ENCODE measurements at regions not wholly inside any gene's neighbourhood (a gene's known extent, or its start where the extent isn't known, plus 50 kb on each side); places are given as distances from the start of the nearest gene placed in this dataset.

DNA sequence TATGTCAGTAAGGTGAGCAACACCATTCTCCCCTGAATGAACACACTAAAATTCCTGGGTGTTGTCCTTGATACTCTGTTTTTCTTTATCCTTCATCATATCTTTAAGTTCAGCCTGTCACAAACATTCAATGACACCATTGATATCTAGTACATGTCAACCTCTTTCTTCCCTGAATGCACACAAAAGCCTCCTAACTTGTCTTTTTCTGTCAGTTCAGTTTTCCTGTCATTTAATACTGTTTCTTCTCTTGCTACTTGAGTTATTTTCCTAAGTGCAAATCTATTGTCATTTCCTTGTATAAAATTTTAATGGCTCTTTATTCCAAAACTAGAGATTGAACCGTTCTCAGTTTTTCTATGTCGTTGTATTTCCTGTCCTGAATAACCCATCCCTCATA lies 1107.6 kb upstream of the SLC39A10 start:
- Histone ChIP-seq H3F3A (ENCODE audit: insufficient read depth, low read depth) (no peaks in the 10 kb centered on the region), H3K4me3 (no peak overlapping the region), H3K36me3 (ENCODE audit: low read depth) (no peaks in the 10 kb centered on the region), H3K27ac (no peak overlapping the region), H3K79me2 (ENCODE audit: low read depth) (no peaks in the 10 kb centered on the region), H4K20me1 (ENCODE audit: insufficient read depth) (no peaks in the 10 kb centered on the region), H3K4me1 (replicated peaks; ENCODE audit: insufficient read depth) (no peaks in the 10 kb centered on the region), H3K9me3 (ENCODE audit: insufficient read depth, low read depth) (no peaks in the 10 kb centered on the region), H3K27me3 (ENCODE audit: insufficient read depth, low read depth) (no peaks in the 10 kb centered on the region), H2AFZ (no peak overlapping the region), H3K9me2 (ENCODE audit: insufficient read depth) (no peaks in the 10 kb centered on the region), H3K4me2 (no peak overlapping the region)
- BruUV-seq (replicated peaks), result no TSS peak
- DNase-seq, result no peak
- TF ChIP-seq, protein P1, sequence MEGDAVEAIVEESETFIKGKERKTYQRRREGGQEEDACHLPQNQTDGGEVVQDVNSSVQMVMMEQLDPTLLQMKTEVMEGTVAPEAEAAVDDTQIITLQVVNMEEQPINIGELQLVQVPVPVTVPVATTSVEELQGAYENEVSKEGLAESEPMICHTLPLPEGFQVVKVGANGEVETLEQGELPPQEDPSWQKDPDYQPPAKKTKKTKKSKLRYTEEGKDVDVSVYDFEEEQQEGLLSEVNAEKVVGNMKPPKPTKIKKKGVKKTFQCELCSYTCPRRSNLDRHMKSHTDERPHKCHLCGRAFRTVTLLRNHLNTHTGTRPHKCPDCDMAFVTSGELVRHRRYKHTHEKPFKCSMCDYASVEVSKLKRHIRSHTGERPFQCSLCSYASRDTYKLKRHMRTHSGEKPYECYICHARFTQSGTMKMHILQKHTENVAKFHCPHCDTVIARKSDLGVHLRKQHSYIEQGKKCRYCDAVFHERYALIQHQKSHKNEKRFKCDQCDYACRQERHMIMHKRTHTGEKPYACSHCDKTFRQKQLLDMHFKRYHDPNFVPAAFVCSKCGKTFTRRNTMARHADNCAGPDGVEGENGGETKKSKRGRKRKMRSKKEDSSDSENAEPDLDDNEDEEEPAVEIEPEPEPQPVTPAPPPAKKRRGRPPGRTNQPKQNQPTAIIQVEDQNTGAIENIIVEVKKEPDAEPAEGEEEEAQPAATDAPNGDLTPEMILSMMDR (conservative IDR thresholded peaks at IDR 0.05), result no peak
- no peak for TF ChIP-seq EZH2 (IDR thresholded peaks at IDR 0.05; ENCODE audit: low read depth)
- CTCF ChIA-PET, result no interaction called here
- POLR2A ChIA-PET (ENCODE audit: unreplicated experiment), result no interaction called here
- intact Hi-C loops (cut with micrococcal nuclease; ENCODE audit: unreplicated experiment), result loop anchor here (5.0 kb wide), 1 partner anchor 318 kb away; no protein-coding TSS in a partner anchor

DNA sequence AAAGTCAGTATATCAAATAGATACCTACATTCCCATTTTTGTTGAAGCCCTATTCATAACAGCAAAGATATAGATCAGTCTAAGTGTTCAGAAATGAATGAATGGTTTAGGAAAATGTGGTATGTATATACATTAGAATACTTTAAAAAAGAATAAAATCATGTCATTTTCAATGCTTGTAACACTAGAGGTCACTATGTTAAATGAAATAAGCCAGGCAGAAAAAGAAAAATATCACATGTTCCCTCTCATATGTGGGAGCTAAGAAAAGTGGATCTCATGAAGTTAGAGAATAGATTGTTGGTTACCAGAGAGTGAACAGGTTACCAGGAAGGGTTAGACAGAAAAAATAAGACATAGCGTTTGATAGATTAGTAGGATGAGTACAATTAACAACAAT lies 1111.0 kb upstream of the SLC39A10 start:
- no peak for DNase-seq
- H3K9me2 ChIP-seq (ENCODE audit: insufficient read depth), result no peaks in the 10 kb centered on the region

DNA sequence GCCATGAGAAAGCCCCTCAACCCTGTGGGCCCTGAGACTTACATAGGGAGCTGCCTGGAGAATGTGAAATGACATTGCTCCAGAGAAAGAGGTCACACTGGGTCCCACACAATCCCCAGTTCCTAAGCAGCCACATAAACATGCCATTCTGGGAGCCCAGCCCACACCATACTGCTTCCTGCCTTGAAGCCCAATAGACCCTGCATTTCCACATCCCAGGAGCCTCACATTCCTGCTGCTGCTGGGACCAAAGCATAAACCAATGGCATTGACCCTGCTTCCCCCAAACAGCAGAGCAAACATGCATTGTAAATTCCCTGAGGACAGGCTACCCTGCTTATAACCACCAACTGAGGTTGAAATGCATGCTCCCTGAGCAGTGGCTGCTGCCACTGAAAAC lies 1117.6 kb upstream of the SLC39A10 start:
- H3K9me2 ChIP-seq (ENCODE audit: insufficient read depth), result no peaks in the 10 kb centered on the region
- no peaks in the 10 kb centered on the region for H3K9me3 ChIP-seq (ENCODE audit: insufficient read depth, low read depth)
- CTCF ChIA-PET, result no interaction called here
- POLR2A ChIA-PET (ENCODE audit: unreplicated experiment), result no interaction called here
- H3K4me2 ChIP-seq, result no peak overlapping the region
- intact Hi-C loops (cut with micrococcal nuclease; ENCODE audit: unreplicated experiment), result no loop called here
- no peak overlapping the region for H3K27ac ChIP-seq
- H2AFZ ChIP-seq, result no peak overlapping the region
- no peaks in the 10 kb centered on the region for H3K79me2 ChIP-seq (ENCODE audit: low read depth)
- no peak for DNase-seq
- H3F3A ChIP-seq (ENCODE audit: insufficient read depth, low read depth), result no peaks in the 10 kb centered on the region
- no peak overlapping the region for H3K4me3 ChIP-seq
- BruUV-seq (replicated peaks), result no TSS peak
- no peaks in the 10 kb centered on the region for H4K20me1 ChIP-seq (ENCODE audit: insufficient read depth)
- no peaks in the 10 kb centered on the region for H3K36me3 ChIP-seq (ENCODE audit: low read depth)
- no peak for TF ChIP-seq EZH2 (IDR thresholded peaks at IDR 0.05; ENCODE audit: low read depth)
- TF ChIP-seq, protein P1 (conservative IDR thresholded peaks at IDR 0.05), result no peak
- H3K4me1 ChIP-seq (replicated peaks; ENCODE audit: insufficient read depth), result no peaks in the 10 kb centered on the region
- no peaks in the 10 kb centered on the region for H3K27me3 ChIP-seq (ENCODE audit: insufficient read depth, low read depth)

More for the DNA sequence above, 1111.0 kb upstream of the SLC39A10 start:
- CTCF ChIA-PET, result no interaction called here
- POLR2A ChIA-PET (ENCODE audit: unreplicated experiment), result no interaction called here
- Histone ChIP-seq H4K20me1 (ENCODE audit: insufficient read depth) (no peaks in the 10 kb centered on the region), H3K4me3 (no peak overlapping the region), H3K4me2 (no peak overlapping the region), H2AFZ (no peak overlapping the region), H3K27me3 (ENCODE audit: insufficient read depth, low read depth) (no peaks in the 10 kb centered on the region), H3K9me3 (ENCODE audit: insufficient read depth, low read depth) (no peaks in the 10 kb centered on the region), H3K27ac (no peak overlapping the region), H3K79me2 (ENCODE audit: low read depth) (no peaks in the 10 kb centered on the region), H3K36me3 (ENCODE audit: low read depth) (no peaks in the 10 kb centered on the region), H3K4me1 (replicated peaks; ENCODE audit: insufficient read depth) (no peaks in the 10 kb centered on the region), H3F3A (ENCODE audit: insufficient read depth, low read depth) (no peaks in the 10 kb centered on the region)
- no TSS peak for BruUV-seq (replicated peaks)
- TF ChIP-seq, protein P1 (conservative IDR thresholded peaks at IDR 0.05), result peak; percentile 38; the same call in 1 of the 2 replicates
- no peak for TF ChIP-seq EZH2 (IDR thresholded peaks at IDR 0.05; ENCODE audit: low read depth)
- intact Hi-C loops (cut with micrococcal nuclease; ENCODE audit: unreplicated experiment), result loop anchor here (1.0 to 5.0 kb wide), 2 partner anchors 321 to 772 kb away; no protein-coding TSS in a partner anchor

Data from PC-9 (cell line).